ENCODE measurements at regions not wholly inside any gene's neighbourhood (a gene's known extent, or its start where the extent isn't known, plus 50 kb on each side); places are given as distances from the start of the nearest gene placed in this dataset.

DNA sequence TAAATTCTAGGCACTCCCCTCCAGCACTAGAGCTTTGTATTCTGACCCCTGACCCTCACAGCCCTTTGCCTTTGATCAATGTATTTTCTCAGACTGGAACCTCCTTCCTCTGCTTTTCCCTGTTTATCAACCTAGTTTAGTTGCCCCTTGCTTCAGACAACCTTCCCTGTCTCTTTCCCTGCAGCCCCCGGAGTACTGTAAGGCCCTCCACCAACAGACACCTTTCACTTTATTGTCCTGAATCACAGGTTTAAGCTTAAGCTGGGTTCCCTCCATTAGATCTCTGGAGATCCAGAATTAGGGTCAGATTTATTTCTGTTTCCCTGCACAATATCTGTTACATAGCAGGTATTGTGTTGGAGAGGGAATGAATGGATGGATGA lies 140.2 kb downstream of the DDX1 start:
- BruUV-seq (replicated peaks), result no TSS peak
- Mint-ChIP-seq H3K27ac (ENCODE audit: unreplicated experiment) (peak overlapping the region; percentile 53), H3K4me3 (ENCODE audit: unreplicated experiment) (no peak overlapping the region), H3K36me3 (ENCODE audit: insufficient read depth, unreplicated experiment) (peaks cover 5% of the 10 kb centered on the region), H3K4me1 (ENCODE audit: low read depth, unreplicated experiment) (peaks cover 53% of the 10 kb centered on the region), H3K9me3 (ENCODE audit: unreplicated experiment) (no peaks in the 10 kb centered on the region), H3K27me3 (ENCODE audit: insufficient read depth, unreplicated experiment) (no peaks in the 10 kb centered on the region)
- H3K4me3 ChIP-seq (ENCODE audit: low read depth, low read length), result no peak overlapping the region
- H3K9me3 ChIP-seq, result no peaks in the 10 kb centered on the region
- ChIA-PET CTCF (interaction anchor here (0.6 kb wide), 1 partner anchor 16 kb away, joined by 3 read pairs; no protein-coding TSS in a partner anchor), POLR2A (no interaction called here)
- no peaks in the 10 kb centered on the region for H3K36me3 ChIP-seq (ENCODE audit: control insufficient read depth, insufficient read depth, low read length)
- peaks cover 45% of the 10 kb centered on the region for H3K4me1 ChIP-seq
- no peaks in the 10 kb centered on the region for H3K27me3 ChIP-seq (replicated peaks; ENCODE audit: control insufficient read depth, insufficient read depth, low read length)
- TF ChIP-seq, protein P1, sequence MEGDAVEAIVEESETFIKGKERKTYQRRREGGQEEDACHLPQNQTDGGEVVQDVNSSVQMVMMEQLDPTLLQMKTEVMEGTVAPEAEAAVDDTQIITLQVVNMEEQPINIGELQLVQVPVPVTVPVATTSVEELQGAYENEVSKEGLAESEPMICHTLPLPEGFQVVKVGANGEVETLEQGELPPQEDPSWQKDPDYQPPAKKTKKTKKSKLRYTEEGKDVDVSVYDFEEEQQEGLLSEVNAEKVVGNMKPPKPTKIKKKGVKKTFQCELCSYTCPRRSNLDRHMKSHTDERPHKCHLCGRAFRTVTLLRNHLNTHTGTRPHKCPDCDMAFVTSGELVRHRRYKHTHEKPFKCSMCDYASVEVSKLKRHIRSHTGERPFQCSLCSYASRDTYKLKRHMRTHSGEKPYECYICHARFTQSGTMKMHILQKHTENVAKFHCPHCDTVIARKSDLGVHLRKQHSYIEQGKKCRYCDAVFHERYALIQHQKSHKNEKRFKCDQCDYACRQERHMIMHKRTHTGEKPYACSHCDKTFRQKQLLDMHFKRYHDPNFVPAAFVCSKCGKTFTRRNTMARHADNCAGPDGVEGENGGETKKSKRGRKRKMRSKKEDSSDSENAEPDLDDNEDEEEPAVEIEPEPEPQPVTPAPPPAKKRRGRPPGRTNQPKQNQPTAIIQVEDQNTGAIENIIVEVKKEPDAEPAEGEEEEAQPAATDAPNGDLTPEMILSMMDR (IDR thresholded peaks at IDR 0.05; ENCODE audit: insufficient read depth in 1 of 2, low read depth in 1 of 2, low read length in 1 of 2, severe bottlenecking in 1 of 2, unreplicated experiment in 1 of 2), result no peak
- intact Hi-C loops (cut with micrococcal nuclease; ENCODE audit: unreplicated experiment), result loop anchor here (5.0 kb wide), 1 partner anchor 65 kb away; no protein-coding TSS in a partner anchor
- DNase-seq, result no peak

DNA sequence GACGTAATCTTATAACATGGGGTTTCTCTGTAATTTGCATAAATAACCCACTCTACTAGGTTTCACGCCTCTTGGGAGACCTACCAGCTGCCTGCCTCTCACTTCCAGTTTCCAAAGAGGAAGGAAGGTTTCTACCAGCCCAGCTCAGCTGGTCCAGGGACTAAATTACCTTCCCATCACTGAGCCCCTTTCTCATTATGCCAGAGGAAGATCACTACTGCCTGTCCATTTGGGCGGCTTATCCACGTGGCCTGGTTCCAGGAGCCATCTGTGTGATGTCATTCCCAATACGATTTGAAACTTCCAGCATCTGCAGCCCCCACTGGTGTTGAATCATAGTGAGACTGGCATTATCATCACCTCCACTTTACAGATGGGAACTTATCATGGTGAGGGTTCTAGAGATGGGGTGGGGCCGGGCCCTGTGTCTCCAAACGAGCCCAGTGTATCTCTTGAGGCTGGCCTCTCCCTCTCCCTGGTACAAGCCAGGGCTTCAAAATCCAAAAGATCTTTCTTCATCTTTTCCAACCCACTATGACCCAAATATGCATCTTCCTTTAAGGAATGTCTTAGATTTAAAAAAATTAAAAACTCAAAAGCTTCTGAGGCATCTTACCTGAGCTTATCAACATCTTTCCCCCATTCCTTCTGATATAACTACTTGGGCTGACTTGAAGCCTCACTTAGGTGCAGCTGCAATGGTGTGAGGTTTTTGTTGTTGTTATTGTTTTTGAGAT lies 140.8 kb downstream of the DDX1 start:
- H3K36me3 ChIP-seq (ENCODE audit: control insufficient read depth, insufficient read depth, low read length), result no peaks in the 10 kb centered on the region
- H3K4me1 ChIP-seq, result peaks cover 45% of the 10 kb centered on the region
- no peaks in the 10 kb centered on the region for H3K27me3 ChIP-seq (replicated peaks; ENCODE audit: control insufficient read depth, insufficient read depth, low read length)
- Mint-ChIP-seq H3K27ac (ENCODE audit: unreplicated experiment) (peak overlapping the region; percentile 53), H3K27me3 (ENCODE audit: insufficient read depth, unreplicated experiment) (no peaks in the 10 kb centered on the region), H3K9me3 (ENCODE audit: unreplicated experiment) (no peaks in the 10 kb centered on the region), H3K4me3 (ENCODE audit: unreplicated experiment) (no peak overlapping the region), H3K4me1 (ENCODE audit: low read depth, unreplicated experiment) (peaks cover 53% of the 10 kb centered on the region), H3K36me3 (ENCODE audit: insufficient read depth, unreplicated experiment) (peaks cover 5% of the 10 kb centered on the region)
- H3K9me3 ChIP-seq, result no peaks in the 10 kb centered on the region
- no TSS peak for BruUV-seq (replicated peaks)
- DNase-seq, result no peak
- intact Hi-C loops (cut with micrococcal nuclease; ENCODE audit: unreplicated experiment), result loop anchor here (5.0 kb wide), 1 partner anchor 65 kb away; no protein-coding TSS in a partner anchor
- no peak overlapping the region for H3K4me3 ChIP-seq (ENCODE audit: low read depth, low read length)
- ChIA-PET CTCF (no interaction called here), POLR2A (no interaction called here)
- TF ChIP-seq, protein P1 (IDR thresholded peaks at IDR 0.05; ENCODE audit: insufficient read depth in 1 of 2, low read depth in 1 of 2, low read length in 1 of 2, severe bottlenecking in 1 of 2, unreplicated experiment in 1 of 2), result no peak

DNA sequence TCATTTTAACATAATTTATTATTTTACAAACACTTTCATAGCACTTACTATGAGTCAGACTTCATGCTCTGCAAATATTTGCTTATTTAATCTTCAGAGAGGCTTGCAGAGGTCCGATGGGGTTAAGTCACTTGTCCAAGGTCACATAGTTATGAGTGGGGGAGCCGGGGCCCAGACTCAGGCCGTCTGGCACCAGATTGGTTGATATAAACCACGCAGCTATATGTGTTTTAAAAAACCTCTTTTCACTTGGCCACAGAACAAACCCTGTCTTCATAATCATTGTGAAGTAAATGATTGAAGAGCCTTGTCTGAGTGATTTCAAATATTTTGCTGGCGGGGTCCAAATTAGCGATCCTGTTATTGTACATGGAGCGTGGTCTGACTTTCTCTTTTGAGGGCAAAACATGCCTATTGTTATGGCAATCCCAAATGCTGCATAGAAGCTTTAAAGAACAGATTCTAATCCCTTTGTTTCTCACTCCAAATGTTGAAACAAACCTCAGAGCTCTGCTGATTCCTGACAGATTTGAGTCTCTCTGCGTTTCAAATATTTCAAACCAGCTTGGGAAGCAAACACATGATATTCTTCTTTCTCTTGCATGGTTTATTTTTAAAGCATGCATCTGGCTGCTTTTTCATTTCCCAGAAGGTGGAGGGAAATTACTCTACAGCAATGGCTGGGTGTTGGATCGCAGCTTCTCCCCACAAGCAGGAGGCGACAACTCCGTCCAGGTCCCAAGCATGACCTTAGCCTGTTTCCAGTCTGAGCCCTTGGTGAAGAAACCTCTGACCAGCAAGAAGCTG lies 142.4 kb downstream of the DDX1 start:
- intact Hi-C loops (cut with micrococcal nuclease; ENCODE audit: unreplicated experiment), result loop anchor here (1.0 to 5.0 kb wide), 6 partner anchors 13 to 97 kb away; no protein-coding TSS in a partner anchor

More for the DNA sequence above, 142.4 kb downstream of the DDX1 start:
- H3K36me3 ChIP-seq (ENCODE audit: control insufficient read depth, insufficient read depth, low read length), result no peaks in the 10 kb centered on the region
- Mint-ChIP-seq H3K27me3 (ENCODE audit: insufficient read depth, unreplicated experiment) (no peaks in the 10 kb centered on the region), H3K27ac (ENCODE audit: unreplicated experiment) (peak overlapping the region; percentile 46), H3K36me3 (ENCODE audit: insufficient read depth, unreplicated experiment) (peaks cover 5% of the 10 kb centered on the region), H3K4me3 (ENCODE audit: unreplicated experiment) (peak overlapping the region; percentile 5), H3K4me1 (ENCODE audit: low read depth, unreplicated experiment) (peaks cover 46% of the 10 kb centered on the region), H3K9me3 (ENCODE audit: unreplicated experiment) (no peaks in the 10 kb centered on the region)
- peak; percentile 69 to 75 for DNase-seq
- POLR2A ChIA-PET, result interaction anchor here (0.6 to 0.9 kb wide), 2 partner anchors 126 to 205 kb away, joined by 3 read pairs; no protein-coding TSS in a partner anchor
- TF ChIP-seq, protein P1 (IDR thresholded peaks at IDR 0.05; ENCODE audit: insufficient read depth in 1 of 2, low read depth in 1 of 2, low read length in 1 of 2, severe bottlenecking in 1 of 2, unreplicated experiment in 1 of 2), result no peak
- no peak overlapping the region for H3K4me3 ChIP-seq (ENCODE audit: low read depth, low read length)
- BruUV-seq (replicated peaks), result no TSS peak
- H3K4me1 ChIP-seq, result peaks cover 45% of the 10 kb centered on the region
- CTCF ChIA-PET, result interaction anchor here (1.1 to 1.2 kb wide), 2 partner anchors 13 to 206 kb away, joined by 3 to 4 read pairs; partner anchors contain the start of gene MYCN
- H3K9me3 ChIP-seq, result no peaks in the 10 kb centered on the region
- H3K27me3 ChIP-seq (replicated peaks; ENCODE audit: control insufficient read depth, insufficient read depth, low read length), result no peaks in the 10 kb centered on the region
